Stimulated activated CD4-positive, alpha-beta T cell treated with anti-CD3 and anti-CD28 coated beads, Interleukin-1b, Interleukin-23, amount 100 ng/mL, for 48 hours (primary cell): ENCODE measurements at regions not wholly inside any gene's neighbourhood (a gene's known extent, or its start where the extent isn't known, plus 50 kb on each side); places are given as distances from the start of the nearest gene placed in this dataset.

Experiments
- DNase-seq: peaks from one replicate; pipeline ENCODE4 v3.0.0-alpha.2; 2020

DNA sequence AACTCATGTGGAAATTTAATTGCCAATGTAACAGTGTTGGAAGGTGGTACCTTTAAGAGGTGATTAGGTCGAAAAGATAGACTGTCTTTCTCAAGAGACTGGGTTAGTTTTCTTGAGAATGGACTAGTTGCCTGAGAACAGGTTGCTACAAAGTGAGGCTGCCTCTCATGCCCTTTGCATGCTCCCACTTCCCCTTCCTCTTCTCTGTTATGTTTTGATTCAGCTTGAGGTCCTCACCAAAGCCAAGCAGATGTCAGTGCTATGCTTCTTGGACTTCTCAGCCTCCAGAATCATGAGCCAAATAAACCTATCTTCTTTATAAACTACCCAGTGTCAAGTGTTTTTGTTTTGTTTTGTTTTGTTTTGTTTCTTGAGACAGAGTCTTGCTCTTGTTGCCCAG, 187.0 kb upstream of the RUNX1 start:
- no peak for DNase-seq

DNA sequence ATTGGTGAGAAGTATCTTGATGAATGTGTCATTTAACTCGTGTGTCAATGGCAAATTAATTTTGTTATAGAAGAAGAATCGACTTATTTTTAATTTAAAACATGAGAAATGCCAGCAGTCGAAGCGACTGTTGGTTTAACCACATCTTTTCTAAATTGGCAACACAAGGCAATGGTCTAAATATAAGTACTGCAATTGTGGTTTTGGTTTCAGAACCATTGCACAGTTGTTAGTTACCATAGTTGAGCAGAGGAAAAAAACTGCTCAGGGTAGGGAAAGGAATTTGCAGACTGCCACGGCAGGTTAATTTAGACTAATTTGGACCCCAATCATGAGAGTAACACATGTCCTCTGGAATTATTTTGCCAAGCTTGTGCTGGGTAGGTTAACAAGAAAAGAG, 185.6 kb upstream of the RUNX1 start:
- DNase-seq, result no peak

DNA sequence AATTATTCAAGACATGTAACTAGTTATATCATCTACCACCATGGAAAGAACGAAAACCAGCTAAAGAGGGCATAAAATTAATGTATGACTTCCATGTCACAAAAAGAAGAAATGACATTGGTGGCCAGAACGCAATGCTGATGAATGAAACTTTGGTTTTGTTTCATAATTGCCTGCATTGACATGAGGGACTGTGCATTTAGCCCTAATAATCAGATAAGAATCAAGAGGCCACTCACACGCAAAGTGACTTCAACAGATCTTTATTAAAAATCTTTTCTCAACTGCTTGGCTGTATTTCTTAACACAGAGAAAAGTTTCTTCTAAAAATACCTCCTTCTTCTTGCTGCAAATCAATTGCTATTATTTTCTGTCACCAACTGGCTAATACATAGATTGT, 184.7 kb upstream of the RUNX1 start:
- no peak for DNase-seq

DNA sequence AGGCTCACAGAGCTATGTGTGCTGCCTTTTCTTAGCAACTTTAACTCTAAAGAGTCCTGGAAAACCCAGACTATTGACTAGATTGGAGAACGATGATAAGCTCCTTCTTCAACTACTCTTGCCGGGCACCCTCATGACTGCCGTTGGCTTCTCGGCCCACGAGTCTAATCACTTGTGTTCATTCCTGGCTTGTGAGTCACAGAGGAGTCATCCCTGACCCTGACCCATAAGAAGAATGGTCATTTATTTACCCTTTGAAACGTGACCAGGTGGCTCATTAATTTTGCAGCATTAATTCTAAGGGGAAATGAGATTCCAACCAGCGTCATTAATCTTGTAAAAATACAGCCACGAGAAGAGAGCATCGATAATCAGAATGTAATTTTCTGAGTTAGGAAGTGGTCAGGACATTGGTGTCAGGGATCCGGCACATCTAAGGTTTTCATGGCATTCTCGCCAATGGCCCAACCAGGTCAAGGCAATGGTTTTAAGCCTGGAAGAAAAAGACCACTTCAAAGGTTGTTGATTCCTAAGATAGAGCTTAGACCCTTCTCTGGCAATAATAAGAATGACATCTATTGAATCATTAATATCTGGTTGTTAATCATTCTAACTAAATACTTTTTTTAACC, 183.6 kb upstream of the RUNX1 start:
- DNase-seq, result no peak

DNA sequence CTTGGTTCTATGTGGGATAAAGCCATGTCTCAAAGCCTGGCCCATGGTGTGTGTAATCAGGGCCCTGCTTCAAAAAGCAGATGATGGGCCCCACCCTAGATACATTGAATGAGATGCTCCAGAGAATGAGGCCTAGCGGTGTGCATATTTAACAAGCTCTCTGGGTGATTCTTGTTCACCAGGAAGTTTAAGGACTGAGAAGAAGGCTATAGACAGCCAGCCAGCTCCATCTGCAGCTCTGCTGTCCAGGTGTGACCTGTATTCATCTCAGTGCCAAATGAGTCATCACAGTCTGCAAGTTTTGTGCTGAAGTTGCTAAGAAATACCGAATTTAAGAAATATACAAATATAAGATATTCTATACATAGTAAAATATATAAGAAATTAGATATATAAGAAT, 182.0 kb upstream of the RUNX1 start:
- no peak for DNase-seq

DNA sequence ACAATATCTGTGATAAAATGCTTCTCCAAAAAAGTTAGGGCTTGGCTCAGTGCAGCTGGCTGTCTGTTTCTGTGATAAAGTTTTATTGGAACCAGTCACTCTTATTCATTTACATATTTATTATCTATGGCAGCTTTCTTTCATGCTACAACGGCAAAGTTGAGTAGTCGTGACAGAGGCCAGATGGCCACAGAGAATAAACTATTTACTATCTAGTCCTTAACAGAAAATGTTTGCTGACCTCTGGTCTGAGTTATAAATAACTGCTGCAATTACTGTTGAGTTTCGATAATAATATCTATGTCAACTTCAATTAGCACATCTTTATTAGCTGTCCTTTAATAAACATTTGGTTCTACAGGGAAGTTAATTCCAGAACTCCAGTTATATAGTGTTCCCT, 180.2 kb upstream of the RUNX1 start:
- no peak for DNase-seq

DNA sequence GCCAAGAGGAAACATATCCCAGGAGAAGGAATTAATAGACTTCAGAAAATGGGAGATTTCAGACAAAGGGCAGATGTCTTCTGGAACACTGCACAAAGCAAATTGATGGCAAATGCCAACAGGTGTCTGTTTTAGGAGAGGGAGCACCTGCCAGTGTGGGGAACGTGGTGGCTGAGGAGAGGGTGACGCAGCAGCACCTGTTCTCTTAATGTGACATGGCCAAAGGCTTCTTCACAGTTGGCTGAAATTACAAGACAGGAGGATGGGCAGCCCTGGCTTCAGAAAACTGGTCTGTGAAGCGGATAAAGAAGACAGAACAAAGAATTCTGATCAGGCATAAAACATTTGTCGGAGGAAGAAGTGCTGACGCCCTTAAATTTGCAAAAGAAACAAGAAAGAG, 178.7 kb upstream of the RUNX1 start:
- DNase-seq, result no peak

DNA sequence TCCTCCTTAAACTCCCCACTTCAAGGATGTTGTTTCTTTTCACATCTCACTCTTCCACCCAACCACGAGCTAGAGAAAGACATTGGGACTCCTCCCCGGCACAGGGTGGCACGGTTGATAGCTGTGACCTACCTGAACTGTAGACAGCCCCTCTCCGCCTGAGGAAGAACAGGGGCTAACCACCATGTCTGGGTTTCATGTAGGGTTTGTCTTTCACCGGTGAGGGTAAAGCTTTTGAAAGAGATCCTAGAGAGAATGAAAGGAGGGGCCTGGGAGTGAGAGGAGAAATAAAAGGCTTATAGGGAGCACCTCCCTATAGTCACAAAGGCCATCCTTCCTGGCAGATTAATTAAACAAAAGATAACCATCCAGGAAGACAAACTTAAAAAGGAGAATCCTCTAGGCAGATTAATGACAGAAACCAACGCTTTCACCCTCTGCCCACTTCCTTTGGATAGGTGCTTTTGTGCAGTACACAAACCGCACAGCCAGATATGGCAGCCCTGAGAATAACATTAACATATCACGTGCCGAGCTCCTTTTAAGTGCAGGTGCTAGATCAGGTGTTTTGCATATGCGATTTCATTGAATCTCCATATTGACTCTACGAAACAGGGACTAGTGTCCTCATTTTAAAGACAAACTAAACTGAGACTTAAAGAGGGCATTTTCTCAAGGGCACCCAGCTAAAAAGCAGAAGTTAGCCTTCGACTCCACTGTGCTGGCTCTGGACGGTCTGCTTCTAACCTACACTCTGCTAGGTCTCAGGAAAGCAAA, 178.1 kb upstream of the RUNX1 start:
- peak; percentile 62 for DNase-seq

DNA sequence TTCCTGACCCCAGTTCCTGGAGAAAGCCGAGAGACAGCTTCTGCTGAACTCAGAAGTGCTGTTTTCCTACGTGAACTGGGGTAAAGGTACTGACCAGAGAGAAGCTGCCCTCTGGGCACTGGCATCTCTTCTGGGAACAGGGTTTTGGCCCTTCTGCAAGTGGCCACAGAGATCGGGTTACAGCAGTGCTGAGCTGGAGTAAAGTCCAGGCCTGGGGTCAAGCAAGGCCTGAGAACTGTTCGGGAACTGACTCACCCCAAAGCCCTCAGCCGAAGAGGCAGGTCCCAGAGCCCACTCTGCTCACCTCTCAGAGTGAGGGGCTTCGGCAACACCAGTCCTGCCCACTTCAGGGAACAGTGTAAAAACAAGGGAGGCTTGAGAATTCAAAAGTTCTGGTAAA, 177.2 kb upstream of the RUNX1 start:
- DNase-seq, result no peak

DNA sequence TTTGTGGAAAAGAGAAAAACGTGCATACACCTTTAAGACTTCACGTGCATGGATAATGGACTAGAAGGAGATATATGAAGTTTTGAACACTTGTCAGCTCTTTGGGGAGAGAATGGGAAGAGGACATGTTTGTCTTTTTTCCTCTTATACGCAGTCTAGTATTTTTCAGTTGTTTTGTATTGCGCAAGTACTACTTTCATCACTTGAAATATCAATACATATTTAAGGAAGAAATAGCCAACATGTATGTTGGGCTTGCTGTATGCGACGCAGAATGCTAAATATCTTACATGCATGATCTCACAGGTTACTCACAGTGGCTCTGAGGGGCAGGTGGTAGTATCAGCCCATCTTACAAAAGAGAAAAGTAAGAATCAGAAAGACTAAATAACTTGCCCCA, 176.5 kb upstream of the RUNX1 start:
- no peak for DNase-seq

DNA sequence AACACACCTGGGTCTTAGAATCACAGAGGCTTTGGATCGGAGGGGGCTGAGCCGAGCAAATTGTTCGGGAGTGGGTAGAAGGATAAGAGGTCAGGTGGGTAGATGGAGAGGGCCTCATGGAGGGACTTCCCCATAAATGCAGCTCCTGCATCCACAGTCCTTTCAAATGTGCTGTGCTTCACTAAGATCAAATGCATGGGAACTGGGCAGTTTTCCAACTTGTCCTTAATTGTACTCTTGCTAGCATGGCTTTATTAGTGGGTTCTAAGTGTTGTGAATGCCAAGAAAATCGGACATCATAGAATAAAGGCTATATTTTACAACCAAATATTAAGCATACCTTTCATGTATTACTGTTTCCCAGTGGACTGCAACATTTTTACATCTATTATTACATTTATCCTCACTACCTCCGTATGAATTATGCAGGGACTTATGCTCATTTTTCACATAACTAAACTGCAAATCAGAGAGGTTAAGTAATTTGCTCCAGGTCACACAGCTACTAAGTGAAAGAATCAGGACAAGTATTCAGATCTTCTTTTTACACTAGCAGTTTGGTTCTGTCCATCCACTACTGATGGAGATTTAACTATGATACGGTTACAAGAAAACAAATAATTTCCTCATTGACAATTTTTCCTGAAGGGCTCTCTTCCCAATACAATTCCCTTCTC, 174.5 kb upstream of the RUNX1 start:
- DNase-seq, result no peak

DNA sequence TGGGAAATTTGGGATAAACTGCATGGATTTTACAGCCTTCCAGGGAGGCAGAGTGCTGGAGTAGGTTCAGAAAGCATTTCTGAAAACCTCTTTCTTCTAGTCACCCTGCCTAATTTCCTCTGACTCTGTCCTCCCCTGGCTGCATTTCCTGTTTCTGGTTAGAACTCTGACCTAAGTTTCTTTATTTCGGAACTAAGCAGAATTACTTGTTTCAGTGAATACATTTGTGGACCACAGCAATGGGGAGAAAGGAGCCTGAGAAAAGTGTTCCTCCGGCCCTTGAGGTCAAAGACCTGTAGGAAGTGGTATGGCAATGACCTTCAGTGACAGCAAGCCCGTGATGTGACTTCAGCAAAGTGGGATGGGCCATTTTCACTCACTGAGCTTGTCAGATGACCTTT, 173.4 kb upstream of the RUNX1 start:
- peak; percentile 41 for DNase-seq

DNA sequence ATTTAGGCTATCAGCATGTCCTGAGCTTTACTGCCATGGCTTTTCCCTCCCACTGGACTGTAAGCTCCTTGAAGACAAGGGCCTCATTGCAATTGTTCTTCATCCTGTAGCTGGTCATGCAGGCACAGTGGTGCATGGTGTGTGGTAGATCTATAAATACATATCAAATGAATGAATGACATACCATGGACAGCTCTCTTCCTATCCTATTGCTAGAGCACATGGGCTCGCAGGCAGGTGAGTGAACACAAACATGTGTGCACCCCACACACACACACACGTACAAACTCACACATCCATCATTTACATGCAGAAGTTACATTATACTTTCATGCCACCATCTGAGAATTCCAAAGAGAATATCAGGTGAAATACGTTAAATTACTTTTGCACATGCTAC, 172.9 kb upstream of the RUNX1 start:
- no peak for DNase-seq

DNA sequence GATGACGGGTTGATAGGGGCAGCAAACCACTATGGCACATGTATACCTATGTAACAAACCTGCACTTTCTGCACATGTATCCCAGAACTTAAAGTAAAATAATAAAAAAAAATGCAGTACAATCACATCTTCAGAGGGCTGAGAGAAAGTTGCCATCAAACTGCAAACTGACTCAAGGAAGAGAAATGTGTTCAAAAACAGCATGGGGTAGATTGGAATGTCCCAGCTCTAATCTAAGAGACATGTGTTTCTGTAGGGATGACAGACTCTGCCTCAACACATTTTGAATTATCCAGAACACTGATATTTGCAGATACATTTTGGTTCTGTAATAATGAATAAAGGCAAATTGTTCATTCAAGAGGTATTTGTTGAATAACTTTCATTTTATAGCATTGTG, 171.2 kb upstream of the RUNX1 start:
- DNase-seq, result no peak

DNA sequence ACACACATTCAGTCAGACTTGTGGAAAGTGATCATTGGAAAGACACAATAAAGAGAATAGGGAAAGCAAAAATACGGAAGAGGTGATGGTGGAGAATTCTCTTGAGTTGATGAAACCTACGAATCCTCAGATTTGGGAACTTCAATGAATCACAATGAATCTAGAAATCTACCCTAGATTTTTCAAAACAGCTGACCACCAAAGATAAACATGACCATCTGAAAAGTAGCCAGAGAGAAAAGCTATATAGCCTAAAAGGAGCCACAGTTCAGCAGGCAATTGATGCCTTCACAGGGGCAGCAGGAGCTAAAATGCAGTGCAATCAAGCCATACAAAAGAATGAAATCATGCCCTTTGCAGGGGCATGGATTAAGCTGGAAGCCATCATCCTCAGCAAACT, 170.6 kb upstream of the RUNX1 start:
- DNase-seq, result no peak

DNA sequence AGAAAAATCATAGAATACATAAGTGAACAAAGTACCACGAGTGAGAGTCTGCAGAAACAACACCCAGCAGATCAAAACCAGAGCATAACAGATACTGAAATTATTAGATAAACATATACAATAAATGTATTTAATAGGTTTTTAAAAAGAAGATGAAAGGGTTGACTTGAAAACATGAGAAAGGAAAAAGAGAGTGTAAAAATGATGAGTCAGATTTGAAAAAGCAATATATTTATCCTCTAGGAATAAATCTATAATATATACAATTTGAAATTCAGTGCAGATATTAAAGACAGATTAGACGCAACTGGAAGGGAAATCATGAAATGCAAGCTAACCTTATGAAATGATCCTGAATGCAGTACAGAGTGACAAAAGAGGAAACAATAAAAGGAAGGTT, 170.2 kb upstream of the RUNX1 start:
- no peak for DNase-seq

DNA sequence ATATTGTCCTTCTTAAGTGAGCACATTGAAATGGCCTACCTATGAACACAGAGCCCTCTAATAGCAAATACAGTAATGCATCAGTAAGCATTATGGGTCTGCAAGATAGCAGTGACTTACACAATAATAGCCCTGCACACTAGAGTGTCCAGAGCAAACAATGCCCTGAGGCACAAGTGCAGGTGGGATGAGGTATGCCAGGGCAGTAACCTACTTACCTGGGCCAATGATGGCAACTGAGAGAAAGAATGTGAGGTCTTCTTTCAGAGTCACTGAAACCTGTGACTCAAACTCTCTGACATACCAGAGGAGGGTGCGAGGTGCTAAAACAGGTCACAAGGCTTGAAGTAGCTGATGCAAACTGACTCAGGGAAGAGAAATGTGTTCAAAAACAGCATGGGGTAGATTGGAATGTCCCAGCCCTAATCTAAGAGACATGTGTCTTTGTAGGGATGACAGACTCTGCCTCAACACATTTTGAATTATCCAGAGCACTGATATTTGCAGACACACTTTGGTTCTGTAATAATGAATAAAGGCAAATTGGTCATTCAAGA, 168.5 kb upstream of the RUNX1 start:
- DNase-seq, result peak; percentile 69

DNA sequence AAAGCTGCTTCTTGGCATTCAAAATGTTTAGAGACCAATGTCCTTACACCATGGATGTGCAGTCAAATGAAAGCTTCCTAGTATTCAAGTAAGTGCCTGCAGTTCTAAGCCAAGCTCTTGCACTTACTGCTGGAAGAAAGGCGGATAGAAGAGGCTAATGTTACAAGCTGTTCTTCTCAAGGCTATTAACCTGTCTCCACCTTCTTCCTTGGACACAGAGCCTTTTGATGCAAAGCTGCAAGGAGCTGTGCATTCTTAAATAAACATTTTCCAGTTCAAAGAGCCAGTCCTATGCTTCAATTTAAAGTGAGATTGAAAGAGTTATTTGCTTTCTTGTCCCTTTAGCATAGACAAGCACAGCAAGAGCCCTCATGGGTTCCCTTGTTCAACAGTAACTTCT, 167.9 kb upstream of the RUNX1 start:
- no peak for DNase-seq

DNA sequence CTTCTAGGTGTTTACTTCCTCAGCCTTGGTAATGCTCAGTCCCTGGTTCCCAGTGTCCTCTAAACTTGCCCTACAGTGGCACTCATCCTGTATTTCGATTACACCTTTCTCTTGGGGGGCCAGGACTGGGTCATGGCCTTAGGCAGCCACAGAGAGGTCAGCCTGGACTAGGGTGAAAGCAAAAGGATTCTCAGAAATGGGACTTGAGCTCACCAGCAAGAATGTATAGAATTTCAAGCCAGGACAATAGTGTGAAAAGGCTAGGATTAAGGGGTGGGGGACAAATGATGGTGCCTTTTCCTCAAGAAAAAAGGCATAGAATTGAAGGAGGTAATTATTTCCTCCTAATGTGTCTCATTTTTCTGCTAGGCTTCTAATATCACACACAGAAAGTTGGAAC, 166.8 kb upstream of the RUNX1 start:
- no peak for DNase-seq

DNA sequence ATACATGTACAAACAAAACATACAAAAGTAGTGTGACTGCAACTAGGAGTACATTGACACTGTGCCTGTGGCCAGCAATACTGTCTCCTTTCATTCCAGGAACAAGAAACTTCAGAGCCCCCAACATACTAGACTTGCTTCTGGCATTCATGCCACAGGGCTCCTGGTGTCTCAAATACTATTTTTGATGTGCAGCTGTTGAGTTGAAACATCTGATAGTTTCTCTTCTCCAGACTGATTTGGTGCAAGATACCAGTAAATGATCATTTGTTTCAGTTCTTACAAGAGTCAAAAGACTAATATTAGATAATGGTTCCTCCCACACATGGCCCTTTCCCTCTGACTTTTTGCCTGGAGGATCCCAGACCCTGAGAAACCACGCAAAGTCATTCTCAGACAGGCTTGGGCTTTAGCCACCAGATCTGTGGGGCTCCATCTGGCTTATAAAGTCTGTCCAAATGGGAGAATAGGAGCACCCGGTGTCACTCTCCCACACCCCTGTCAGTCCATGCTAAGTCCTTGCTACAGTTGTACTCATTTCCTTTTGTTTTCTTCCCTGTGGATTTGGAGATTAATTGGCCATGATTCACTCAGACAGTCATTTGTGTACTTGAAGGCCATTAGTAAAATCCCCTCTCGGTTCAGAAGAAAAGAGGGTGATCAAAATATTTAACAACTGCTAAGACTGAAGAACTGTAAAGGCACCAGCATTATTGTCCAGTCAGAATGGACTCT, 163.5 kb upstream of the RUNX1 start:
- DNase-seq, result no peak

DNA sequence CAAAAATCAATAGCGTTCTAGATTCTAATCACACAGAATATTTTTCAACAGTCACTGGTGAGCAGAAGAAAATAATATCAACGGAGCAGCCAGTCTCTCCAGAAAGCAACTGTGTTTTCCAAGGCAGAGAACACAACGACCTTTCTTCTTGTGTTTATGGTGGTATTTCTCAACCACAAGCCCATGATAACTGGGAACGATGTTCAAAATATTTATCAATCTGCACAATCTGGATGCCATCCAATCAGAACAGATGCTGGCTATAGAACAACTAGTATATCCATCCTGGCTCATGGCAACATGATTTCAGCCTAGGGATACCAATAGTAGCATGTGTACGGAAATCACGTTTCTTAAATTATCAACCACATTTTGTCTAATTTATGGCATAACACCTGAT, 162.7 kb upstream of the RUNX1 start:
- DNase-seq, result no peak

DNA sequence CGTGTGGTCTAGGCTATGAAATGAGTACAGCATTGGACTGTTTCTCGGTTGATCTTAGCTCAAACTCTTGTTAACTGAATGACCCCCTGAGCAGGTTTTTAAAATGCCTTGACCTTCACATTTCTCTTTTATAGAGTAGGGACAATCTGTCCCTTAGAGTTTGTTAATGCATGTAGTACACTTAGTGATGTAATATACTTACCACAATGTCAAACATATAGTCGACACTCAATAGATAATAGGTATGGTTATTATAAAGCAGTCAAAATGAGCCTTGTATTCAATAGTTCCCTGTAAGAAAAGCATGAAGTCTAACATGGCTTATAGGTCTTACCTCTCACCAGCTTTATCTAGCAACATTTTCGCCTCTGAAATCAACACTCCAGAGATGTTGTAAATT, 161.0 kb upstream of the RUNX1 start:
- no peak for DNase-seq

DNA sequence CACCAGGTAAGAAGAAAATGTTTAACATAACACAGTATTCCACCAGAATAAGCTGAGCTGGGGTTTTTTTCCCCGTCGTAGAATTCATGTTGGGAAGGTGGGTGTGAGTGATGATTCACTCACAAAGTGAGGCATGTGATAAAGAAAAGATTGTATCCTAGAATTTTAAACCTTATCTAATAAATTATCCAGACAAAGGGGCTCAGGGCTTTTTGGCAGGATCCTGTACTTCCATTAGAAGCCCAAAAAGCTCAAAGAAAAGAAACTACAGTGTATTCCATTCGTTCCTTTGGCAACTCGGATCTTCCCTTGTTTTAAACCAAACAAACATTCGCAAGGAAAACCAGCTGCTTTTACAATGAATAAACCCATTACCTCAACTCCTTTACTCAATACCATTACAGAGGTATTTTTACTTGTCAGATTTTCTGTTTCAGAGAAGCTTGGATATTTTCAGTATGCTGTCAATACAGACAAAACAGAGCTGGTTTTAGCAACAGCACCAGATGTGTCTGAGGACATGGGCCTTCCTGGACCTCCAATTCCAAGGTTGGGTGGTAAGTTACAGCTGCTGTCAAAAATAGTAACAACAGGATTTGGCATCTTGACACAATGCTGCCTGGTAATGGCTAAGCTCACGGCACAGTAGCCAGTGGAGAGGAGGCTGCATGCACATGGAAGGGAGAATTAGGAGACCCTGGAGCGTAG, 159.9 kb upstream of the RUNX1 start:
- no peak for DNase-seq
